OCI-LY1 (cell line): ENCODE measurements at regions not wholly inside any gene's neighbourhood (a gene's known extent, or its start where the extent isn't known, plus 50 kb on each side); places are given as distances from the start of the nearest gene placed in this dataset.

Experiments
- H2AFZ ChIP-seq: fragments of 200-600 bp; sonication (generic), shearing (Covaris generic); 2 replicates; pipeline ENCODE4 v1.6.0; 2014; ENCODE audit warnings: antibody characterized with exemption, mild to moderate bottlenecking, low read length
- H3F3A ChIP-seq: fragments of 200-600 bp; sonication (generic), shearing (Covaris generic); 2 replicates; pipeline ENCODE4 v1.6.0; 2014; ENCODE audit warnings: mild to moderate bottlenecking, antibody characterized with exemption, low read length, moderate library complexity; ENCODE audit not compliant: insufficient read depth
- H3K27ac ChIP-seq: fragments of 200-600 bp; sonication (generic); 2 replicates; pipeline ENCODE4 v1.5.1; 2014; ENCODE audit warnings: low read length, mixed run types, mild to moderate bottlenecking, low read depth; ENCODE audit not compliant: poor library complexity, severe bottlenecking
- H3K27me3 ChIP-seq: fragments of 200-600 bp; sonication (generic); 2 replicates; pipeline ENCODE4 v1.6.0; 2014; ENCODE audit warnings: antibody characterized with exemption, mild to moderate bottlenecking, low read length, moderate library complexity; ENCODE audit not compliant: insufficient read depth
- H3K36me3 ChIP-seq: fragments of 200-600 bp; sonication (generic); 2 replicates; pipeline ENCODE4 v1.6.1; 2014; ENCODE audit warnings: mild to moderate bottlenecking, antibody characterized with exemption, low read length, moderate library complexity, mixed read lengths; ENCODE audit not compliant: insufficient read depth
- H3K4me1 ChIP-seq: fragments of 200-600 bp; sonication (generic); 2 replicates; pipeline ENCODE4 v1.5.1; 2014; ENCODE audit warnings: mild to moderate bottlenecking, low read length, moderate library complexity; ENCODE audit not compliant: insufficient read depth, severe bottlenecking
- H3K4me2 ChIP-seq: fragments of 200-600 bp; sonication (generic), shearing (Covaris generic); 2 replicates; pipeline ENCODE4 v1.6.1; 2014; ENCODE audit warnings: low read length
- H3K4me3 ChIP-seq: fragments of 200-600 bp; sonication (generic); 2 replicates; pipeline ENCODE4 v1.5.1; 2014; ENCODE audit warnings: low read length, low read depth, mild to moderate bottlenecking, mixed read lengths; ENCODE audit not compliant: poor library complexity, severe bottlenecking
- H3K79me2 ChIP-seq: fragments of 200-600 bp; shearing (Covaris generic); 2 replicates; pipeline ENCODE4 v1.6.1; 2016; ENCODE audit warnings: mixed run types, low read length, mixed read lengths; ENCODE audit not compliant: insufficient read depth
- H3K9ac ChIP-seq: fragments of 200-600 bp; sonication (generic), shearing (Covaris generic); 2 replicates; pipeline ENCODE4 v1.6.1; 2014; ENCODE audit warnings: mild to moderate bottlenecking, low read length, mixed read lengths
- H3K9me2 ChIP-seq: fragments of 200-600 bp; sonication (generic), shearing (Covaris generic); 2 replicates; pipeline ENCODE4 v1.6.1; 2014; ENCODE audit warnings: low read depth, mild to moderate bottlenecking, low read length, mixed read lengths
- H3K9me3 ChIP-seq: fragments of 200-600 bp; shearing (Covaris generic); 2 replicates; pipeline ENCODE4 v1.6.1; 2014; ENCODE audit warnings: low read length, mixed read lengths
- H4K20me1 ChIP-seq: fragments of 200-600 bp; sonication (generic), shearing (Covaris generic); 2 replicates; pipeline ENCODE4 v1.6.0; 2016; ENCODE audit warnings: mild to moderate bottlenecking, low read length; ENCODE audit not compliant: insufficient read depth
- CTCF ChIP-seq: fragments of 200-600 bp; sonication (generic), shearing (Covaris generic); IDR thresholded peaks from 2 replicates; pipeline ENCODE4 v1.5.1; 2017; ENCODE audit warnings: mild to moderate bottlenecking, antibody characterized with exemption, low read length, moderate library complexity, mixed read lengths
- EZH2 ChIP-seq: fragments of 200-600 bp; sonication (generic), shearing (Covaris generic); IDR thresholded peaks from 2 replicates; pipeline ENCODE4 v1.8.0; 2017; ENCODE audit warnings: borderline replicate concordance, mixed run types, mild to moderate bottlenecking, antibody characterized with exemption, low read length, moderate library complexity, mixed read lengths

GRCh38 chr3:71951361-71951760, 166.4 kb upstream of the PROK2 start:
- no peak overlapping the region for H3K27ac ChIP-seq
- TF ChIP-seq EZH2 (no peak), CTCF (no peak)
- H3F3A ChIP-seq = no peaks in the 10 kb centered on the region
- no peaks in the 10 kb centered on the region for H3K27me3 ChIP-seq
- H3K9me3 ChIP-seq = no peaks in the 10 kb centered on the region
- H3K4me2 ChIP-seq = no peak overlapping the region
- no peaks in the 10 kb centered on the region for H3K79me2 ChIP-seq
- H3K4me1 ChIP-seq = no peaks in the 10 kb centered on the region
- H3K9ac ChIP-seq = no peak overlapping the region
- no peak overlapping the region for H2AFZ ChIP-seq
- H3K9me2 ChIP-seq = no peaks in the 10 kb centered on the region
- no peaks in the 10 kb centered on the region for H3K36me3 ChIP-seq
- no peaks in the 10 kb centered on the region for H4K20me1 ChIP-seq
- H3K4me3 ChIP-seq = no peak overlapping the region

- Histone ChIP-seq H3K36me3 (no peaks in the 10 kb centered on the region), H3K4me1 (no peaks in the 10 kb centered on the region), H2AFZ (no peak overlapping the region), H3K27ac (no peak overlapping the region), H3K9ac (no peak overlapping the region), H3K9me3 (no peaks in the 10 kb centered on the region), H3K4me2 (no peak overlapping the region), H3F3A (no peaks in the 10 kb centered on the region), H3K79me2 (no peaks in the 10 kb centered on the region), H4K20me1 (no peaks in the 10 kb centered on the region), H3K4me3 (no peak overlapping the region), H3K9me2 (no peaks in the 10 kb centered on the region), H3K27me3 (no peaks in the 10 kb centered on the region)
- TF ChIP-seq CTCF (no peak), EZH2 (no peak)
These were observed 164.5 kb upstream of the PROK2 start for GRCh38 chr3:71949442-71949841.

GRCh38 chr3:71944482-71945065, 159.6 kb upstream of the PROK2 start:
- Histone ChIP-seq H3K4me3 (no peak overlapping the region), H3K9ac (no peak overlapping the region), H3K4me2 (no peak overlapping the region), H2AFZ (no peak overlapping the region), H3K9me3 (no peaks in the 10 kb centered on the region), H3K4me1 (no peaks in the 10 kb centered on the region), H4K20me1 (no peaks in the 10 kb centered on the region), H3K36me3 (no peaks in the 10 kb centered on the region), H3F3A (no peaks in the 10 kb centered on the region), H3K27ac (no peak overlapping the region), H3K27me3 (no peaks in the 10 kb centered on the region), H3K79me2 (no peaks in the 10 kb centered on the region), H3K9me2 (no peaks in the 10 kb centered on the region)
- TF ChIP-seq CTCF (no peak), EZH2 (no peak)
